ENCODE measurements at regions not wholly inside any gene's neighbourhood (a gene's known extent, or its start where the extent isn't known, plus 50 kb on each side); places are given as distances from the start of the nearest gene placed in this dataset.
A peak's percentile ranks its signal among the peaks of the same experiment; 100 is the strongest.

- POLR2A ChIA-PET (ENCODE audit: unreplicated experiment), result no interaction called here
Observed at GRCh38 chr10:29748109-29748650, 113.4 kb upstream of the SVIL start.

GRCh38 chr10:29746080-29746797 is 111.5 kb upstream of the SVIL start:
- ChIA-PET CTCF (no interaction called here), POLR2A (ENCODE audit: unreplicated experiment) (no interaction called here)
- no peaks in the 10 kb centered on the region for H3K27me3 ChIP-seq (ENCODE audit: low read length)
- no peak for ATAC-seq
- no peak overlapping the region for H3K9ac ChIP-seq (ENCODE audit: low read length)
- H3K9me3 ChIP-seq (ENCODE audit: low read length), result no peaks in the 10 kb centered on the region
- no peak overlapping the region for H3K4me3 ChIP-seq (ENCODE audit: low read length)
- no peak overlapping the region for H2AFZ ChIP-seq (ENCODE audit: low read length)
- no peaks in the 10 kb centered on the region for H4K20me1 ChIP-seq (ENCODE audit: low read length)
- H3F3A ChIP-seq (ENCODE audit: low read length, unreplicated experiment), result no peaks in the 10 kb centered on the region
- intact Hi-C loops (cut with micrococcal nuclease), result no loop called here
- H3K27ac ChIP-seq (ENCODE audit: low read length), result no peak overlapping the region
- no peak for DNase-seq
- no peak overlapping the region for H3K4me2 ChIP-seq (ENCODE audit: low read length)
- no peaks in the 10 kb centered on the region for H3K36me3 ChIP-seq (ENCODE audit: low read depth, low read length)
- TF ChIP-seq EZH2 (IDR thresholded peaks at IDR 0.05; ENCODE audit: low read length, unreplicated experiment) (no peak), CTCF (conservative IDR thresholded peaks at IDR 0.05; ENCODE audit: low read depth, low read length) (no peak), EZH2phosphoT487 (IDR thresholded peaks at IDR 0.05; ENCODE audit: borderline replicate concordance, low read length) (no peak)
- no TSS peak for BruUV-seq (replicated peaks)
- H3K79me2 ChIP-seq (ENCODE audit: low read length), result no peaks in the 10 kb centered on the region
- H3K9me2 ChIP-seq (replicated peaks; ENCODE audit: low read length), result no peaks in the 10 kb centered on the region
- peaks cover 4% of the 10 kb centered on the region for H3K4me1 ChIP-seq (ENCODE audit: insufficient read depth, low read length)

More at GRCh38 chr10:29748109-29748650, 113.4 kb upstream of the SVIL start:
- CTCF ChIA-PET, result no interaction called here
- H3K79me2 ChIP-seq (ENCODE audit: low read length), result no peaks in the 10 kb centered on the region
- DNase-seq (no peak), ATAC-seq (no peak)
- no peak overlapping the region for H3K9ac ChIP-seq (ENCODE audit: low read length)
- no peaks in the 10 kb centered on the region for H3K9me2 ChIP-seq (replicated peaks; ENCODE audit: low read length)
- TF ChIP-seq CTCF (conservative IDR thresholded peaks at IDR 0.05; ENCODE audit: low read depth, low read length) (no peak), EZH2 (IDR thresholded peaks at IDR 0.05; ENCODE audit: low read length, unreplicated experiment) (no peak), EZH2phosphoT487 (IDR thresholded peaks at IDR 0.05; ENCODE audit: borderline replicate concordance, low read length) (no peak)
- H3K27ac ChIP-seq (ENCODE audit: low read length), result peak overlapping the region; percentile 26; the same call in 1 of the 2 replicates
- peak overlapping the region; percentile 31; the same call in 1 of the 2 replicates for H3K4me2 ChIP-seq (ENCODE audit: low read length)
- no TSS peak for BruUV-seq (replicated peaks)
- H3K27me3 ChIP-seq (ENCODE audit: low read length), result no peaks in the 10 kb centered on the region
- 0 out of 2 replicates have a peak overlapping the region, but pooled peaks have one; percentile 18 for H2AFZ ChIP-seq (ENCODE audit: low read length)
- no peaks in the 10 kb centered on the region for H4K20me1 ChIP-seq (ENCODE audit: low read length)
- peaks cover 4% of the 10 kb centered on the region for H3K4me1 ChIP-seq (ENCODE audit: insufficient read depth, low read length)
- no peaks in the 10 kb centered on the region for H3F3A ChIP-seq (ENCODE audit: low read length, unreplicated experiment)
- no peaks in the 10 kb centered on the region for H3K9me3 ChIP-seq (ENCODE audit: low read length)
- no peak overlapping the region for H3K4me3 ChIP-seq (ENCODE audit: low read length)
- no peaks in the 10 kb centered on the region for H3K36me3 ChIP-seq (ENCODE audit: low read depth, low read length)
- intact Hi-C loops (cut with micrococcal nuclease), result no loop called here

- CTCF ChIA-PET, result no interaction called here
- BruUV-seq (replicated peaks), result no TSS peak
Observed at GRCh38 chr10:29740981-29741545, 106.3 kb upstream of the SVIL start.

More at GRCh38 chr10:29740981-29741545, 106.3 kb upstream of the SVIL start:
- H2AFZ ChIP-seq (ENCODE audit: low read length), result no peak overlapping the region
- no peak overlapping the region for H3K4me2 ChIP-seq (ENCODE audit: low read length)
- intact Hi-C loops (cut with micrococcal nuclease), result no loop called here
- H3K9me2 ChIP-seq (replicated peaks; ENCODE audit: low read length), result no peaks in the 10 kb centered on the region
- no peak for ATAC-seq
- no peaks in the 10 kb centered on the region; the same call in 1 of the 2 replicates for H3K4me1 ChIP-seq (ENCODE audit: insufficient read depth, low read length)
- no peaks in the 10 kb centered on the region for H3K9me3 ChIP-seq (ENCODE audit: low read length)
- TF ChIP-seq EZH2 (IDR thresholded peaks at IDR 0.05; ENCODE audit: low read length, unreplicated experiment) (no peak), EZH2phosphoT487 (IDR thresholded peaks at IDR 0.05; ENCODE audit: borderline replicate concordance, low read length) (no peak), CTCF (conservative IDR thresholded peaks at IDR 0.05; ENCODE audit: low read depth, low read length) (no peak)
- H3F3A ChIP-seq (ENCODE audit: low read length, unreplicated experiment), result no peaks in the 10 kb centered on the region
- POLR2A ChIA-PET (ENCODE audit: unreplicated experiment), result no interaction called here
- DNase-seq, result no peak
- H4K20me1 ChIP-seq (ENCODE audit: low read length), result no peaks in the 10 kb centered on the region
- no peak overlapping the region for H3K27ac ChIP-seq (ENCODE audit: low read length)
- H3K79me2 ChIP-seq (ENCODE audit: low read length), result no peaks in the 10 kb centered on the region
- H3K4me3 ChIP-seq (ENCODE audit: low read length), result no peak overlapping the region
- H3K9ac ChIP-seq (ENCODE audit: low read length), result no peak overlapping the region
- no peaks in the 10 kb centered on the region for H3K36me3 ChIP-seq (ENCODE audit: low read depth, low read length)
- H3K27me3 ChIP-seq (ENCODE audit: low read length), result no peaks in the 10 kb centered on the region
